HEK293 (cell line): ENCODE measurements at regions not wholly inside any gene's neighbourhood (a gene's known extent, or its start where the extent isn't known, plus 50 kb on each side); places are given as distances from the start of the nearest gene placed in this dataset.

ENCODE experiments used
- CTCF ChIA-PET: fragments of 350-600 bp; formaldehyde crosslinking; extraction: SDS; loops from one replicate; lab custom pipeline; 2021; ENCODE audit warnings: antibody characterized with exemption; lab: Yijun Ruan, JAX
- POLR2A ChIA-PET: fragments of 300-600 bp; formaldehyde crosslinking; extraction: SDS; loops from one replicate; lab custom pipeline; 2020; ENCODE audit warnings: antibody characterized with exemption, inconsistent platforms; lab: Yijun Ruan, JAX
- H3K27ac ChIP-seq: fragments of 200-500 bp; sonication (Bioruptor generic); 2 replicates; pipeline ENCODE4 v1.5.1; 2014; ENCODE audit warnings: low read depth, low read length, control low read depth, inconsistent platforms; ENCODE audit errors: extremely low read depth
- H3K36me3 ChIP-seq, 2 experiments: fragments of 200-500 bp in 1 of 2; sonication (Bioruptor generic) in 1 of 2; 1 replicate in 1 of 2; 2 replicates in 1 of 2; pipeline ENCODE4 v1.5.1; 2014 to 2017; ENCODE audit warnings: inconsistent platforms in 2 of 2, low read length in 2 of 2; ENCODE audit not compliant: control insufficient read depth in 2 of 2, insufficient read depth in 1 of 2
- H3K4me1 ChIP-seq: fragments of 200-500 bp; sonication (Bioruptor generic); 2 replicates; pipeline ENCODE4 v1.5.1; 2014; ENCODE audit warnings: mild to moderate bottlenecking, low read length, inconsistent platforms; ENCODE audit not compliant: control insufficient read depth, insufficient read depth
- H3K4me3 ChIP-seq: 2 replicates; pipeline ENCODE4 v1.5.1; 2011; ENCODE audit warnings: low read depth, mild to moderate bottlenecking, control low read depth, low read length, moderate library complexity
- H3K9me3 ChIP-seq: fragments of 200-500 bp; sonication (Bioruptor generic); 2 replicates; pipeline ENCODE4 v1.5.1; 2014; ENCODE audit warnings: low read depth, low read length, inconsistent platforms; ENCODE audit not compliant: control insufficient read depth, insufficient read depth
- CTCF ChIP-seq: fragments of 450-650 bp; formaldehyde crosslinking; IDR thresholded peaks from 2 replicates; pipeline ENCODE4 v1.5.1; 2016; ENCODE audit warnings: missing biosample characterization, missing genetic modification characterization
- HIC1 ChIP-seq: fragments of 450-650 bp; formaldehyde crosslinking; IDR thresholded peaks from 2 replicates; pipeline ENCODE4 v1.5.1; 2016; ENCODE audit warnings: missing biosample characterization, missing genetic modification characterization
- MZF1 ChIP-seq: fragments of 450-650 bp; formaldehyde crosslinking; IDR thresholded peaks from 2 replicates; pipeline ENCODE4 v1.5.1; 2017; ENCODE audit warnings: missing biosample characterization, missing genetic modification characterization, borderline replicate concordance
- REPIN1 ChIP-seq: fragments of 450-650 bp; formaldehyde crosslinking; IDR thresholded peaks from 2 replicates; pipeline ENCODE4 v1.5.1; 2017; ENCODE audit warnings: missing biosample characterization, missing genetic modification characterization, low read depth
- SALL2 ChIP-seq: fragments of 450-650 bp; formaldehyde crosslinking; IDR thresholded peaks from 2 replicates; pipeline ENCODE4 v1.5.0; 2017; ENCODE audit warnings: missing biosample characterization, mild to moderate bottlenecking, missing genetic modification characterization, borderline replicate concordance
- ZBTB8A ChIP-seq: fragments of 450-650 bp; formaldehyde crosslinking; IDR thresholded peaks from 2 replicates; pipeline ENCODE4 v1.5.1; 2016; ENCODE audit warnings: missing biosample characterization, missing genetic modification characterization
- ZFP41 ChIP-seq: fragments of 450-650 bp; formaldehyde crosslinking; IDR thresholded peaks from 2 replicates; pipeline ENCODE4 v1.5.1; 2016; ENCODE audit warnings: missing biosample characterization, missing genetic modification characterization, borderline replicate concordance
- ZNF133 ChIP-seq: fragments of 450-650 bp; formaldehyde crosslinking; IDR thresholded peaks from 2 replicates; pipeline ENCODE4 v1.5.1; 2016; ENCODE audit warnings: missing biosample characterization, missing genetic modification characterization
- ZNF211 ChIP-seq: fragments of 450-650 bp; formaldehyde crosslinking; IDR thresholded peaks from 2 replicates; pipeline ENCODE4 v1.5.1; 2016; ENCODE audit warnings: low read depth, missing biosample characterization, missing genetic modification characterization
- ZNF266 ChIP-seq: fragments of 450-650 bp; formaldehyde crosslinking; IDR thresholded peaks from 2 replicates; pipeline ENCODE4 v1.5.1; 2016; ENCODE audit warnings: missing biosample characterization, missing genetic modification characterization, low read depth
- ZNF324 ChIP-seq: fragments of 450-650 bp; formaldehyde crosslinking; IDR thresholded peaks from 2 replicates; pipeline ENCODE4 v1.5.1; 2016; ENCODE audit warnings: missing biosample characterization, missing genetic modification characterization
- ZNF449 ChIP-seq: fragments of 450-650 bp; formaldehyde crosslinking; IDR thresholded peaks from 2 replicates; pipeline ENCODE4 v1.5.1; 2017; ENCODE audit warnings: missing biosample characterization, mild to moderate bottlenecking, missing genetic modification characterization, moderate library complexity
- ZNF501 ChIP-seq: fragments of 450-650 bp; formaldehyde crosslinking; IDR thresholded peaks from 2 replicates; pipeline ENCODE4 v1.5.1; 2016; ENCODE audit warnings: missing biosample characterization, missing genetic modification characterization
- ZNF571 ChIP-seq: fragments of 450-650 bp; formaldehyde crosslinking; IDR thresholded peaks from 2 replicates; pipeline ENCODE4 v1.5.0; 2017; ENCODE audit warnings: missing biosample characterization, missing genetic modification characterization
- ZNF701 ChIP-seq: fragments of 450-650 bp; formaldehyde crosslinking; IDR thresholded peaks from 2 replicates; pipeline ENCODE4 v1.5.1; 2016; ENCODE audit warnings: missing biosample characterization, missing genetic modification characterization
- ZSCAN30 ChIP-seq: fragments of 450-650 bp; IDR thresholded peaks from 2 replicates; pipeline ENCODE4 v1.5.1; 2018; ENCODE audit warnings: missing biosample characterization, mild to moderate bottlenecking, missing genetic modification characterization, moderate library complexity
- ZXDB ChIP-seq: fragments of 450-650 bp; formaldehyde crosslinking; IDR thresholded peaks from 2 replicates; pipeline ENCODE4 v1.5.1; 2016; ENCODE audit warnings: missing biosample characterization, missing genetic modification characterization
- TF ChIP-seq, protein P1 (sequence below): fragments of 450-650 bp; IDR thresholded peaks from 2 replicates; pipeline ENCODE4 v1.5.1; 2018; ENCODE audit warnings: missing biosample characterization, mild to moderate bottlenecking, missing genetic modification characterization
- TF ChIP-seq, protein P2 (sequence below): fragments of 450-650 bp; formaldehyde crosslinking; IDR thresholded peaks from 2 replicates; pipeline ENCODE4 v1.5.1; 2016; ENCODE audit warnings: missing biosample characterization, missing genetic modification characterization, low read depth

- no peaks in the 10 kb centered on the region for H3K9me3 ChIP-seq
- no peak overlapping the region for H3K27ac ChIP-seq
- H3K4me1 ChIP-seq = no peaks in the 10 kb centered on the region; the same call in 1 of the 2 replicates
- no peaks in the 10 kb centered on the region for H3K36me3 ChIP-seq
- TF ChIP-seq ZNF571 (tag by site-specific recombination) = no peak
- no peak for TF ChIP-seq ZNF266 (tag by site-specific recombination)
- no peak for TF ChIP-seq CTCF (tag by site-specific recombination)
- no peak for TF ChIP-seq ZFP41
- TF ChIP-seq ZBTB8A (tag by site-specific recombination) = no peak
- TF ChIP-seq HIC1 (tag by site-specific recombination) = no peak
- TF ChIP-seq ZXDB (tag by site-specific recombination) = no peak
- TF ChIP-seq, protein P1, sequence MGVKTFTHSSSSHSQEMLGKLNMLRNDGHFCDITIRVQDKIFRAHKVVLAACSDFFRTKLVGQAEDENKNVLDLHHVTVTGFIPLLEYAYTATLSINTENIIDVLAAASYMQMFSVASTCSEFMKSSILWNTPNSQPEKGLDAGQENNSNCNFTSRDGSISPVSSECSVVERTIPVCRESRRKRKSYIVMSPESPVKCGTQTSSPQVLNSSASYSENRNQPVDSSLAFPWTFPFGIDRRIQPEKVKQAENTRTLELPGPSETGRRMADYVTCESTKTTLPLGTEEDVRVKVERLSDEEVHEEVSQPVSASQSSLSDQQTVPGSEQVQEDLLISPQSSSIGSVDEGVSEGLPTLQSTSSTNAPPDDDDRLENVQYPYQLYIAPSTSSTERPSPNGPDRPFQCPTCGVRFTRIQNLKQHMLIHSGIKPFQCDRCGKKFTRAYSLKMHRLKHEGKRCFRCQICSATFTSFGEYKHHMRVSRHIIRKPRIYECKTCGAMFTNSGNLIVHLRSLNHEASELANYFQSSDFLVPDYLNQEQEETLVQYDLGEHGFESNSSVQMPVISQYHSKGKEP (tag by site-specific recombination) = no peak
- no peak for TF ChIP-seq REPIN1 (tag by site-specific recombination)
- TF ChIP-seq ZNF324 (tag by site-specific recombination) = no peak
- TF ChIP-seq, protein P2, sequence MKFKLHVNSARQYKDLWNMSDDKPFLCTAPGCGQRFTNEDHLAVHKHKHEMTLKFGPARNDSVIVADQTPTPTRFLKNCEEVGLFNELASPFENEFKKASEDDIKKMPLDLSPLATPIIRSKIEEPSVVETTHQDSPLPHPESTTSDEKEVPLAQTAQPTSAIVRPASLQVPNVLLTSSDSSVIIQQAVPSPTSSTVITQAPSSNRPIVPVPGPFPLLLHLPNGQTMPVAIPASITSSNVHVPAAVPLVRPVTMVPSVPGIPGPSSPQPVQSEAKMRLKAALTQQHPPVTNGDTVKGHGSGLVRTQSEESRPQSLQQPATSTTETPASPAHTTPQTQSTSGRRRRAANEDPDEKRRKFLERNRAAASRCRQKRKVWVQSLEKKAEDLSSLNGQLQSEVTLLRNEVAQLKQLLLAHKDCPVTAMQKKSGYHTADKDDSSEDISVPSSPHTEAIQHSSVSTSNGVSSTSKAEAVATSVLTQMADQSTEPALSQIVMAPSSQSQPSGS (tag by site-specific recombination) = no peak
- no peak for TF ChIP-seq ZNF211 (tag by site-specific recombination)
- TF ChIP-seq ZNF449 (tag by site-specific recombination) = no peak
- TF ChIP-seq ZNF501 (tag by site-specific recombination) = no peak
- no peak for TF ChIP-seq SALL2
- TF ChIP-seq ZNF701 (tag by site-specific recombination) = no peak
- no peak for TF ChIP-seq ZSCAN30
- no peak for TF ChIP-seq ZNF133 (tag by site-specific recombination)
- TF ChIP-seq MZF1 (tag by site-specific recombination) = no peak
- CTCF ChIA-PET = interaction anchor here (0.6 to 1.3 kb wide), 3 partner anchors 25 to 533 kb away, joined by 3 to 4 read pairs (median 3); no protein-coding TSS in a partner anchor
- POLR2A ChIA-PET = no interaction called here
- no peak overlapping the region for H3K4me3 ChIP-seq
These were observed 115.5 kb upstream of the TUT7 start for GRCh38 chr9:86469476-86470250.
